ENCODE measurements at regions not wholly inside any gene's neighbourhood (a gene's known extent, or its start where the extent isn't known, plus 50 kb on each side); places are given as distances from the start of the nearest gene placed in this dataset.
"Not testable (repeated sequence)": the region's sequence is repeated elsewhere in the genome, so short reads cannot be mapped to it uniquely, and the experiment has no call there.

DNA sequence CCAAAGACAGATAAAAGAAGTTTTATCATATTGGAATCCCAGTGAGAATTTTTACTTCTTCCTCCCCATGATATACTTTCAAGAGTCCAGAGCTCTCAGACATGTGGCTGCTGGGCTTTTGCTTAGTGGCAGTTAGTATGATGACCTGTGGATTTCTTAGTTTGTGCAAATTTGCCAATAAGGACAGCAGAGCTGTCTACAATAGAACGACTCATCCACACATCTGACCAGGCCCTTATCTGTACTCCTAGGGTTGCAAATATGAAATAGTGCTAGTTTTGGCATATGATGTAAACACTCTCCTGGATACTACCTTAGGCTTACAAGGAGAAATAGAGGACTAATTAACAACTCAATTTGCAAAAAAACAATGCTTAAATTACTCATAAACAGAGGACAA is 758.4 kb upstream of the TMEFF2 start:
- TF ChIP-seq, protein P1, sequence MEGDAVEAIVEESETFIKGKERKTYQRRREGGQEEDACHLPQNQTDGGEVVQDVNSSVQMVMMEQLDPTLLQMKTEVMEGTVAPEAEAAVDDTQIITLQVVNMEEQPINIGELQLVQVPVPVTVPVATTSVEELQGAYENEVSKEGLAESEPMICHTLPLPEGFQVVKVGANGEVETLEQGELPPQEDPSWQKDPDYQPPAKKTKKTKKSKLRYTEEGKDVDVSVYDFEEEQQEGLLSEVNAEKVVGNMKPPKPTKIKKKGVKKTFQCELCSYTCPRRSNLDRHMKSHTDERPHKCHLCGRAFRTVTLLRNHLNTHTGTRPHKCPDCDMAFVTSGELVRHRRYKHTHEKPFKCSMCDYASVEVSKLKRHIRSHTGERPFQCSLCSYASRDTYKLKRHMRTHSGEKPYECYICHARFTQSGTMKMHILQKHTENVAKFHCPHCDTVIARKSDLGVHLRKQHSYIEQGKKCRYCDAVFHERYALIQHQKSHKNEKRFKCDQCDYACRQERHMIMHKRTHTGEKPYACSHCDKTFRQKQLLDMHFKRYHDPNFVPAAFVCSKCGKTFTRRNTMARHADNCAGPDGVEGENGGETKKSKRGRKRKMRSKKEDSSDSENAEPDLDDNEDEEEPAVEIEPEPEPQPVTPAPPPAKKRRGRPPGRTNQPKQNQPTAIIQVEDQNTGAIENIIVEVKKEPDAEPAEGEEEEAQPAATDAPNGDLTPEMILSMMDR (conservative IDR thresholded peaks at IDR 0.05; ENCODE audit: low read depth, low read length): no peak
- no peak for DNase-seq (ENCODE audit: low read depth)
- H3K4me3 ChIP-seq (ENCODE audit: low read depth, low read length): no peak overlapping the region

DNA sequence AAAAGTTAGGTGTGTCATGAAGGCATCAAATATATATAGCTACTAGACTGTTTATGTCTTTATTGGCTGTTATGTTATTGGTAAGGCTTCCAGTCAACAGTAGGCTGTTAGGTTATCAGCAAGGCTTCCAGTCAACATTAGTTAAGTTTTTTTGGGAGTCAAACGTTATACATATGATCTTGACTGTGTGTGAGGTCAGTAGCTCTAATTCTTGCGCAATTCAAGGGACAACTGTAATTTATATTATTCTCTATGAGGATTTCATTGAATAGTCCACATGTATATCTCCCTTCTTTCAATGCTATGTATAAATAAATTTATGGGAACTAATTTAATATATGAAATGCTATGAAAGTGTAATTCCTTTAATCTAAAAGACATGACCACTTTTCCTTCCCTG is 757.5 kb upstream of the TMEFF2 start:
- DNase-seq (ENCODE audit: low read depth): no peak
- H3K4me3 ChIP-seq (ENCODE audit: low read depth, low read length): no peak overlapping the region
- TF ChIP-seq, protein P1 (conservative IDR thresholded peaks at IDR 0.05; ENCODE audit: low read depth, low read length): no peak

DNA sequence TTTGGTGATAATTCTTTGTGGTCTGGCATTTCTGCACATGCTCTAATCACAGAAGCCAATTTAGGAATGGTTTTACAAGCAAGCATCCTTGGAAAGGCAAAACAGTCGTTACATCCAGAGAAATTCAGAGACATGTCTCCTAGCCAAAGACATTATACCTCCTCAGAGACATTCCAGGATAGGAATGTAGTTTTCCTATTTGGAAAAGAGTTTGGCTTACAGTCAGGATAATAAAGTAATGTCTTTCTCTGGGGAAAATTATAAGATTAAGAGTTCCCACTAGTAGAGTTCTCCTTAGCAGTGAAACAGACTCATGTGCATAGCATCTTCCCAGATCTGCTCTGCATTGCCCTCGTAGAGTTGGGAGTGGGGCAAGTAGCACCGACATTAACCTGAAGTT is 753.6 kb upstream of the TMEFF2 start:
- DNase-seq (ENCODE audit: low read depth): no peak
- TF ChIP-seq, protein P1 (conservative IDR thresholded peaks at IDR 0.05; ENCODE audit: low read depth, low read length): no peak
- H3K4me3 ChIP-seq (ENCODE audit: low read depth, low read length): no peak overlapping the region

DNA sequence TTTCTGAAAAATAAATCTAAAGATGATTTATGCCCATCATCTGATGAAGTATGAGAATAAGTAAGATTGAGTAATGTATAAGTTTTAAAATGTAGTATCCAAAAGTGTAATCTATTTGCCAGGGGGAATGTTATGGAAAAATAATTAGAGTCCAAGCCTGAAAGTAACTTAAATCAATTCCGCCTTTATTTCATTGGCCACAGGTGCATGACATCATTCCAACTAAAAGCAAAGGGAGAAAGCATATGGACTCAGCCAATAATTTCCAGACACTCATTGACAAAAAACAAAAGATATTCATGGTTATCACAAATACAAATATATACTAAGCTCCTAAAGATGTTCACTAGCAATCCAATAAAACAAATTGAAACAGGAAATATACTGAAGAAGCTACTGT is 752.6 kb upstream of the TMEFF2 start:
- DNase-seq (ENCODE audit: low read depth): no peak
- TF ChIP-seq, protein P1 (conservative IDR thresholded peaks at IDR 0.05; ENCODE audit: low read depth, low read length): no peak
- no peak overlapping the region for H3K4me3 ChIP-seq (ENCODE audit: low read depth, low read length)

DNA sequence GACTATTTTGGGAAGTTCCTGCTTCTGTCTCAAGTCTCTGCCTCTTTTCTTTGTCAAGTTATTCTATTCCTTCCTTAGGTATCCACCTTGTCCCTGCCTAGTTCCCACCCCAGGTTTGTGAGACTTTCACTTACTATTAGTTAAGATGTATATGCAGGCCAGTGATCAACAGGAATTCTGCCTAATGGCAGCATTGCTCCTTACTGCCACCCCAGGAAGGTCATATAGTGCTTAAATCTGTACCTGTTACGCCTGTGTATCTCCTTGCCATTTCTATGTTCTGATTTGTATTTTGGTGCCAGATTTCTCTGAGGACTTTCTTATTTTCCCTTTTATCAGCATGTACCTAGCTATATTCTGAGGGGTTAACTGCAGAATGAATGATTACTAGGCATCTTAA is 746.0 kb upstream of the TMEFF2 start:
- TF ChIP-seq, protein P1 (conservative IDR thresholded peaks at IDR 0.05; ENCODE audit: low read depth, low read length): no peak
- DNase-seq (ENCODE audit: low read depth): no peak
- H3K4me3 ChIP-seq (ENCODE audit: low read depth, low read length): no peak overlapping the region

DNA sequence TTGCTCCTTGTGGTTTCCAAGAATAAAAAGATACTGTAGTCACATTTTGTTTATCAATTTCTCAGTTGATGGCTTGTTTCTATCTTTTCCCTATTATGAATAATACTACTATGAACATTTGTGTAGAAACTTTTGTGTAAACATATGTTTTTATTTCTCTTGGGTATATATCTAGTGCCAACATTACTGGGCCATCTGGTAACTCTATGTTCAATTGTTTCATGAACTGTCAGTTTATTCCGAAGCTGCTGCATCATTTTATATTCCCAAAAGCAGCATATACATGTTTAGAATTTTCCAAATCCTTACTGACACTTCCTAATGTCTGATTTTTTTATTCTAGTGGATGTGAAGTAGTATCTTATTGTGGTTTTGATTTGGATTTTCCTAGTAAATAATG is 737.6 kb upstream of the TMEFF2 start:
- H3K4me3 ChIP-seq (ENCODE audit: low read depth, low read length): no peak overlapping the region
- TF ChIP-seq, protein P1 (conservative IDR thresholded peaks at IDR 0.05; ENCODE audit: low read depth, low read length): no peak
- DNase-seq (ENCODE audit: low read depth): no peak

DNA sequence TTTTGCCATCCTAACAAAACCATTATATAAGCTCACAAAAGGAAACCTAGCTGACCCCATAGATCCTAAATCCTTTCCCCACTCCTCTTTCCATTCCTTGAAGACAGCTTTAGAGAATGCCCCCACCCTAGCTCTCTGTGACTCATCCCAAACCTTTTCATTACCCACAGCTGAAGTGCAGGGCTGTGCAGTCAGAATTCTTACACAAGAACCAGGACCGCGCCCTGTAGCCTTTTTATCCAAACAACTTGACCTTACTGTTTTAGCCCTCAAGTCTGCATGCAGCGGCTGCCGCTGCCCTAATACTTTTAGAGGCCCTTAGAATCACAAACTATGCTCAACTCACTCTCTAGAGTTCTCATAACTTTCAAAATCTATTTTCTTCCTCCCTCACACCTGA is 726.9 kb upstream of the TMEFF2 start:
- DNase-seq (ENCODE audit: low read depth); H3K4me3 ChIP-seq (ENCODE audit: low read depth, low read length): not testable (repeated sequence)

DNA sequence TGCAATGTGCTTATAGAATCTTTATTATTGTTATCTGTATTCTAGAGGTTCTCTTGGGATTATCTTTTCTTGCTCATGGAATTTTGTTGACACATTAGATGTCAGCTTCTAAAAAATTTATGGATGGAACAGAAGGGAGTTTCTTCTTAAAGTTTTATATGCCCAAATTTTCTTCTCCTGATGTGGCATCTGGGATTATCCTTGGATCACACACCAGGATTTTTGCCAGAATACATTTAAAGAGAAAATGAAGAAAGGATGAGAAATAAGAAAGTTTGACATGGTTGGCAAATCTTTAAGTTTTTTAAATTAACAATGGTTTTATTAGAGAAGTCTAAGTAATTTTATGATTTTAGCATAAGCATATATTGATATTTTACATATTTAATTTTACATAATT is 706.7 kb upstream of the TMEFF2 start:
- TF ChIP-seq, protein P1 (conservative IDR thresholded peaks at IDR 0.05; ENCODE audit: low read depth, low read length): no peak
- DNase-seq (ENCODE audit: low read depth): no peak
- H3K4me3 ChIP-seq (ENCODE audit: low read depth, low read length): no peak overlapping the region

Data from choroid plexus epithelial cell (primary cell).